COR-L47 (cell line): ENCODE measurements at regions not wholly inside any gene's neighbourhood (a gene's known extent, or its start where the extent isn't known, plus 50 kb on each side); places are given as distances from the start of the nearest gene placed in this dataset.

Experiments
- DNase-seq: peaks from one replicate; lab custom pipeline; 2025; lab: John Stamatoyannopoulos, UW

- DNase-seq, result no peak
Observed at GRCh38 chr6:12585497-12585958, 131.0 kb upstream of the PHACTR1 start.

GRCh38 chr6:12586721-12587480 lies 129.7 kb upstream of the PHACTR1 start:
- DNase-seq, result no peak

GRCh38 chr6:12590901-12591300 lies 125.7 kb upstream of the PHACTR1 start:
- DNase-seq, result no peak

GRCh38 chr6:12592634-12593033 lies 123.9 kb upstream of the PHACTR1 start:
- DNase-seq, result no peak

GRCh38 chr6:12593771-12594529 lies 122.6 kb upstream of the PHACTR1 start:
- DNase-seq, result no peak

GRCh38 chr6:12594530-12594893 lies 122.1 kb upstream of the PHACTR1 start:
- DNase-seq, result no peak

GRCh38 chr6:12595161-12595811 lies 121.3 kb upstream of the PHACTR1 start:
- no peak for DNase-seq

- DNase-seq, result no peak
Observed at GRCh38 chr6:12596731-12597130, 119.8 kb upstream of the PHACTR1 start.

GRCh38 chr6:12598919-12599318 lies 117.6 kb upstream of the PHACTR1 start:
- no peak for DNase-seq

- DNase-seq, result no peak
Observed at GRCh38 chr6:12601881-12602280, 114.7 kb upstream of the PHACTR1 start.

- DNase-seq, result no peak
Observed at GRCh38 chr6:12602342-12602741, 114.2 kb upstream of the PHACTR1 start.

- peak; percentile 13 for DNase-seq
Observed at GRCh38 chr6:12602951-12603672, 113.5 kb upstream of the PHACTR1 start.

GRCh38 chr6:12603673-12604049 lies 112.9 kb upstream of the PHACTR1 start:
- DNase-seq, result no peak

GRCh38 chr6:12605888-12606345 lies 110.7 kb upstream of the PHACTR1 start:
- peak; percentile 52 for DNase-seq

GRCh38 chr6:12606616-12607015 lies 110.0 kb upstream of the PHACTR1 start:
- no peak for DNase-seq

- no peak for DNase-seq
Observed at GRCh38 chr6:12608016-12608860, 108.3 kb upstream of the PHACTR1 start.

- DNase-seq, result no peak
Observed at GRCh38 chr6:12608874-12609273, 107.7 kb upstream of the PHACTR1 start.

- no peak for DNase-seq
Observed at GRCh38 chr6:12609751-12610150, 106.8 kb upstream of the PHACTR1 start.

GRCh38 chr6:12610862-12611261 lies 105.7 kb upstream of the PHACTR1 start:
- DNase-seq, result no peak

- no peak for DNase-seq
Observed at GRCh38 chr6:12613811-12614210, 102.8 kb upstream of the PHACTR1 start.

- DNase-seq, result no peak
Observed at GRCh38 chr6:12614456-12614855, 102.1 kb upstream of the PHACTR1 start.
